ENCODE measurements at regions not wholly inside any gene's neighbourhood (a gene's known extent, or its start where the extent isn't known, plus 50 kb on each side); places are given as distances from the start of the nearest gene placed in this dataset.

DNA sequence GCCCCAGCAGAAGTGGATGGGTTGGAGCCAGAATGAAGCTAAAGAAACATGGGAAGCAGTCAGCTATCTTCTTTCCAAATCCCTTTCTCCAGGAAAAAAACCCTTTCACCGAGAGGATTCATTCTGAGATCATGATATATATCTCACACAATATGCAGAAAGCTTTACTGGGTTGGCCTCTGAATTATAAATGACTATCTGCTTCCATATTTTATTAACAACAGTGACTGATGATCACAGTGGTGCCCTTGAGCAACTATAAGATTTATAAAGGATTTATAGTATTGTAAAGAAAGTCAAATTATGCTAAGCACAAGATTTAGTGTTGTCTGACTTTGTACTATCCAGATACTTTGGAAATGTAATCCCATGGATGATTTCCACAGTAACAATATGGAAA lies 180.3 kb downstream of the KCNE4 start (continued):
- TF ChIP-seq, protein P1, sequence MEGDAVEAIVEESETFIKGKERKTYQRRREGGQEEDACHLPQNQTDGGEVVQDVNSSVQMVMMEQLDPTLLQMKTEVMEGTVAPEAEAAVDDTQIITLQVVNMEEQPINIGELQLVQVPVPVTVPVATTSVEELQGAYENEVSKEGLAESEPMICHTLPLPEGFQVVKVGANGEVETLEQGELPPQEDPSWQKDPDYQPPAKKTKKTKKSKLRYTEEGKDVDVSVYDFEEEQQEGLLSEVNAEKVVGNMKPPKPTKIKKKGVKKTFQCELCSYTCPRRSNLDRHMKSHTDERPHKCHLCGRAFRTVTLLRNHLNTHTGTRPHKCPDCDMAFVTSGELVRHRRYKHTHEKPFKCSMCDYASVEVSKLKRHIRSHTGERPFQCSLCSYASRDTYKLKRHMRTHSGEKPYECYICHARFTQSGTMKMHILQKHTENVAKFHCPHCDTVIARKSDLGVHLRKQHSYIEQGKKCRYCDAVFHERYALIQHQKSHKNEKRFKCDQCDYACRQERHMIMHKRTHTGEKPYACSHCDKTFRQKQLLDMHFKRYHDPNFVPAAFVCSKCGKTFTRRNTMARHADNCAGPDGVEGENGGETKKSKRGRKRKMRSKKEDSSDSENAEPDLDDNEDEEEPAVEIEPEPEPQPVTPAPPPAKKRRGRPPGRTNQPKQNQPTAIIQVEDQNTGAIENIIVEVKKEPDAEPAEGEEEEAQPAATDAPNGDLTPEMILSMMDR (IDR thresholded peaks at IDR 0.05; ENCODE audit: low read depth, low read length, missing input control): no peak

DNA sequence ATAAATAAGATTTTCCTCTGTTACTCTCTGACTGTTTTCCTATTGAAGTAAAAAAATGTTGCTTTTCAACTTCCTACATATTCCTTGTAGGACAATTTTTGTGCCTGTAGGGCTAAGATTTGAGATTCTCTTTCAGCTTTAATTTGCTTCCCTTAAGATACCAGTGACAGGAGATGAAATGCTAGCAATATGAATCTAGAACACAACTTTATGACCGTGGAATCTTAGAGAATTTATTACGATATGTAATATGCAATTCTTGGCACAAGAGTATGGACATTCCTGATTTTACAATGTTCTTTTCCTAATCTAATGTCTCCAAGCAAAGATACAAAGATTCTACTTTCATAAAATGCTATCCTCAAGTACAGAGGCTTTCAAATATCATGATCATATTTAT lies 180.9 kb downstream of the KCNE4 start:
- peaks cover 0 to 2% (median 0%) of the 10 kb centered on the region in 4 donors for H3K27me3 ChIP-seq (ENCODE audit: control insufficient read depth in 4 of 4, insufficient read depth in 4 of 4, low read length in 3 of 4)
- no peak overlapping the region for H3K27ac ChIP-seq (ENCODE audit: low read depth in 1 of 2, low read length in 2 of 2)
- DNase-seq (ENCODE audit: low spot score): no peak
- 64% methylated on average over 2 of the region's 2 CpGs for WGBS
- H3K36me3 ChIP-seq (ENCODE audit: control insufficient read depth in 4 of 4, insufficient read depth in 3 of 4, low read depth in 1 of 4, low read length in 3 of 4): no peaks in the 10 kb centered on the region
- no peak overlapping the region for H3K9ac ChIP-seq (ENCODE audit: low read depth in 1 of 2, low read length in 2 of 2)
- H3K9me3 ChIP-seq (ENCODE audit: control insufficient read depth in 4 of 4, low read length in 3 of 4): no peaks in the 10 kb centered on the region
- H3K4me3 ChIP-seq (ENCODE audit: low read depth in 1 of 3, low read length in 3 of 3): no peak overlapping the region
- H3K4me1 ChIP-seq (ENCODE audit: control insufficient read depth in 4 of 4, insufficient read depth in 4 of 4, low read length in 3 of 4): no peaks in the 10 kb centered on the region
- no peak for TF ChIP-seq NR2F2 (IDR thresholded peaks at IDR 0.05)
- TF ChIP-seq FOXA1 (IDR thresholded peaks at IDR 0.05): no peak
- TF ChIP-seq HNF4A (conservative IDR thresholded peaks at IDR 0.05): no peak
- TF ChIP-seq RXRA (IDR thresholded peaks at IDR 0.05): no peak
- TF ChIP-seq, protein P2, sequence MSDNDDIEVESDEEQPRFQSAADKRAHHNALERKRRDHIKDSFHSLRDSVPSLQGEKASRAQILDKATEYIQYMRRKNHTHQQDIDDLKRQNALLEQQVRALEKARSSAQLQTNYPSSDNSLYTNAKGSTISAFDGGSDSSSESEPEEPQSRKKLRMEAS (IDR thresholded peaks at IDR 0.05): no peak
- TF ChIP-seq YY1 (IDR thresholded peaks at IDR 0.05): no peak
- TF ChIP-seq, protein P3, sequence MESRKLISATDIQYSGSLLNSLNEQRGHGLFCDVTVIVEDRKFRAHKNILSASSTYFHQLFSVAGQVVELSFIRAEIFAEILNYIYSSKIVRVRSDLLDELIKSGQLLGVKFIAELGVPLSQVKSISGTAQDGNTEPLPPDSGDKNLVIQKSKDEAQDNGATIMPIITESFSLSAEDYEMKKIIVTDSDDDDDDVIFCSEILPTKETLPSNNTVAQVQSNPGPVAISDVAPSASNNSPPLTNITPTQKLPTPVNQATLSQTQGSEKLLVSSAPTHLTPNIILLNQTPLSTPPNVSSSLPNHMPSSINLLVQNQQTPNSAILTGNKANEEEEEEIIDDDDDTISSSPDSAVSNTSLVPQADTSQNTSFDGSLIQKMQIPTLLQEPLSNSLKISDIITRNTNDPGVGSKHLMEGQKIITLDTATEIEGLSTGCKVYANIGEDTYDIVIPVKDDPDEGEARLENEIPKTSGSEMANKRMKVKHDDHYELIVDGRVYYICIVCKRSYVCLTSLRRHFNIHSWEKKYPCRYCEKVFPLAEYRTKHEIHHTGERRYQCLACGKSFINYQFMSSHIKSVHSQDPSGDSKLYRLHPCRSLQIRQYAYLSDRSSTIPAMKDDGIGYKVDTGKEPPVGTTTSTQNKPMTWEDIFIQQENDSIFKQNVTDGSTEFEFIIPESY (IDR thresholded peaks at IDR 0.05): no peak
- no peak for TF ChIP-seq HNF4G (IDR thresholded peaks at IDR 0.05)
- TF ChIP-seq, protein P4, sequence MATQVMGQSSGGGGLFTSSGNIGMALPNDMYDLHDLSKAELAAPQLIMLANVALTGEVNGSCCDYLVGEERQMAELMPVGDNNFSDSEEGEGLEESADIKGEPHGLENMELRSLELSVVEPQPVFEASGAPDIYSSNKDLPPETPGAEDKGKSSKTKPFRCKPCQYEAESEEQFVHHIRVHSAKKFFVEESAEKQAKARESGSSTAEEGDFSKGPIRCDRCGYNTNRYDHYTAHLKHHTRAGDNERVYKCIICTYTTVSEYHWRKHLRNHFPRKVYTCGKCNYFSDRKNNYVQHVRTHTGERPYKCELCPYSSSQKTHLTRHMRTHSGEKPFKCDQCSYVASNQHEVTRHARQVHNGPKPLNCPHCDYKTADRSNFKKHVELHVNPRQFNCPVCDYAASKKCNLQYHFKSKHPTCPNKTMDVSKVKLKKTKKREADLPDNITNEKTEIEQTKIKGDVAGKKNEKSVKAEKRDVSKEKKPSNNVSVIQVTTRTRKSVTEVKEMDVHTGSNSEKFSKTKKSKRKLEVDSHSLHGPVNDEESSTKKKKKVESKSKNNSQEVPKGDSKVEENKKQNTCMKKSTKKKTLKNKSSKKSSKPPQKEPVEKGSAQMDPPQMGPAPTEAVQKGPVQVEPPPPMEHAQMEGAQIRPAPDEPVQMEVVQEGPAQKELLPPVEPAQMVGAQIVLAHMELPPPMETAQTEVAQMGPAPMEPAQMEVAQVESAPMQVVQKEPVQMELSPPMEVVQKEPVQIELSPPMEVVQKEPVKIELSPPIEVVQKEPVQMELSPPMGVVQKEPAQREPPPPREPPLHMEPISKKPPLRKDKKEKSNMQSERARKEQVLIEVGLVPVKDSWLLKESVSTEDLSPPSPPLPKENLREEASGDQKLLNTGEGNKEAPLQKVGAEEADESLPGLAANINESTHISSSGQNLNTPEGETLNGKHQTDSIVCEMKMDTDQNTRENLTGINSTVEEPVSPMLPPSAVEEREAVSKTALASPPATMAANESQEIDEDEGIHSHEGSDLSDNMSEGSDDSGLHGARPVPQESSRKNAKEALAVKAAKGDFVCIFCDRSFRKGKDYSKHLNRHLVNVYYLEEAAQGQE (IDR thresholded peaks at IDR 0.05): no peak
- TF ChIP-seq SP1 (IDR thresholded peaks at IDR 0.05): no peak
- TF ChIP-seq, protein P1 (IDR thresholded peaks at IDR 0.05; ENCODE audit: low read depth, low read length, missing input control): no peak
- no peak for TF ChIP-seq EGR1 (IDR thresholded peaks at IDR 0.05; ENCODE audit: low read depth in 2 of 2)
- TF ChIP-seq, protein P5, sequence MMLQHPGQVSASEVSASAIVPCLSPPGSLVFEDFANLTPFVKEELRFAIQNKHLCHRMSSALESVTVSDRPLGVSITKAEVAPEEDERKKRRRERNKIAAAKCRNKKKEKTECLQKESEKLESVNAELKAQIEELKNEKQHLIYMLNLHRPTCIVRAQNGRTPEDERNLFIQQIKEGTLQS (IDR thresholded peaks at IDR 0.05): no peak

Measured in liver (tissue), 8 donors.